GM12874 (cell line): ENCODE measurements at regions not wholly inside any gene's neighbourhood (a gene's known extent, or its start where the extent isn't known, plus 50 kb on each side); places are given as distances from the start of the nearest gene placed in this dataset.

Experiments
- CTCF ChIP-seq: IDR thresholded peaks from 2 replicates; pipeline ENCODE4 v1.5.1; 2011; ENCODE audit warnings: low read depth, mild to moderate bottlenecking, control low read depth, low read length, moderate library complexity; ENCODE audit not compliant: insufficient read depth

DNA sequence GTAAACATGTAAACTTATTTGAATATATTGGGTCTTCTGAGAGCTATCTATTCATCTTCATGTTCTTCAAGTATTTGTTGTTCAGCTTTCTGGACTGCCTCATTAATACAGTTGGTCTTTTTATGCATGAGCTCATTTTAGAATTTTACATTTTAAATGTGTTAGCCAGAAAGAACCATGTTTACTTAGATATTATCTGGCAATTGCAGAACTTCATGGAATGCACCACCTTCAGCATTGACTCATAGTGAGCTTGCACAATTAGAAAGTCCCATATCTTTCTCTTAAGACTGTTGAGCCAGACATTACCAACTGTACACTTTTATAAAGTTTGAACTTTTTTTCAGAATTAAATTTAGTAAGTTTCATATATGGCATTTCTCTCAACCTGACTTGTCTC is 536.7 kb downstream of the RIT2 start:
- TF ChIP-seq CTCF: no peak

DNA sequence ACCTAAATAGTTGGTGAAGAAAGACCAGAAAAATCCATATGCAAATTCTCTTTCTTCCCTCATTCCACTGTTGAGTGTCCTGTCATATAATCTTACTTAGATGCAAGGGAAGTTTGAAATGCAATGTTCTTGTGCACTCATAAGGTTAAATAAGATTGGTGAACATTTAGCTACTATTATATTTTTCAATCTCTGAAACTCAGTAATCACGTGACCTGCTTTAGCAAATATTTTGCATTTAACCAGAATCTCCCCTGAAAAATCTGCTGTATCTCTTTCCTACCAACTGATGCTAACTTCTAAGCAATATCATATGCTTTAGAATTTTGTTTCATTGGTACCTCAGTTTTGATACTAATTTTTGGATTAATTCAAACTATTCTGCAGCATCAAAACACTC is 533.2 kb downstream of the RIT2 start:
- TF ChIP-seq CTCF: no peak

- TF ChIP-seq CTCF: no peak
These were observed 532.2 kb downstream of the RIT2 start for GRCh38 chr18:42583283-42583731.

DNA sequence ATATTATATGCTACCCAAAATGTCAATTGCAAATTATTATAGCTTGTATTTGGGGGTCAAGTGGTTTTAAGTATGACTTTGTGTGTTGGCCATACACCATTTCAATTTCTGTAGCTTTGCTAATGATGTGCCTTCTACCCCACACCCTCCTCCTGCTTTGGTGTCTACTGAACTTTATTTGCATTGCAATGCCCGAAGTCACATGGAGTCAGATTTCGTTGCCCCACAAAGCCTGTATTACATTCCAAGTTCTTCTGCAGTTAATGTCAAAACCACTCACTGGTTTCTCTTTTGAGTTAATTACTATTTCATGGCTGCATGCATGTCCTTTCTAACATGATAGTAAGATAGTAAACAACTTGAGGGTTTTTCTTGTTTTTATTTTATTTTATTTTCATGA is 528.9 kb downstream of the RIT2 start:
- no peak for TF ChIP-seq CTCF

DNA sequence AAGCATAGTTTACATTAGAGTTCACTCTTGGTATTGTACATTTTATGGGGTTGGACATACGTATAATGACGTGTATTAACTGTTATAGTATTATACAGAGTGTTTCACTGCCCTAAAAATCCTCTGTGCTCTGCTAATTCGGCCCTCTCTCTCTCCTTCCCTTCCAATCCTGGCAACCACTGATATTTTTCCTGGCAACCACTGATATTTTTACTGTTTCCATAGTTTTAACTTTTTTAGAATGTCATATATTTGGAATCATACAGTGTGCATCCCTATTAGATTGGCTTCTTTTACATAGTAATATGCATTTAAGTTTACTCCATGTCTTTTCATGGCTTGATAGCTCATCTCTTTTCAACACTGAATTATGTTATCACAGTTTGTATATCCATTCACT is 526.7 kb downstream of the RIT2 start:
- no peak for TF ChIP-seq CTCF

DNA sequence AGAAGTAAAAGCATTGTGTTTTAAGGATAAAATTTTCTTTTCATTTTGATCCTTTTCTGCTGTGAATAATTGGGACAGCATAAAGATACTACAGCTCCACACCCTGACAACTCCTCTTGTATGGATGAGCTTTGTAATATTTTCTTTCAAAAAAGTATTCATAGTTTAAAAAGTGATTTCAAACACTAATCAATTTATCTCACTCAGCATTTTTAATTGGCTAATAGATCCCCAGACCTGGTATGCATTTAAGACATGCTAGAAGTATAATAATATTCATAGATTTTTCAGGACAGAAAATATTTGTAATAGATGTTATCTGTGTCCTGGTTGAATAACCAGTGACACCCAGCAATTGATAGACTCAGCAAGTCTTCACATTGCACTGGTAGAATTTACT is 510.7 kb downstream of the RIT2 start:
- TF ChIP-seq CTCF: no peak

DNA sequence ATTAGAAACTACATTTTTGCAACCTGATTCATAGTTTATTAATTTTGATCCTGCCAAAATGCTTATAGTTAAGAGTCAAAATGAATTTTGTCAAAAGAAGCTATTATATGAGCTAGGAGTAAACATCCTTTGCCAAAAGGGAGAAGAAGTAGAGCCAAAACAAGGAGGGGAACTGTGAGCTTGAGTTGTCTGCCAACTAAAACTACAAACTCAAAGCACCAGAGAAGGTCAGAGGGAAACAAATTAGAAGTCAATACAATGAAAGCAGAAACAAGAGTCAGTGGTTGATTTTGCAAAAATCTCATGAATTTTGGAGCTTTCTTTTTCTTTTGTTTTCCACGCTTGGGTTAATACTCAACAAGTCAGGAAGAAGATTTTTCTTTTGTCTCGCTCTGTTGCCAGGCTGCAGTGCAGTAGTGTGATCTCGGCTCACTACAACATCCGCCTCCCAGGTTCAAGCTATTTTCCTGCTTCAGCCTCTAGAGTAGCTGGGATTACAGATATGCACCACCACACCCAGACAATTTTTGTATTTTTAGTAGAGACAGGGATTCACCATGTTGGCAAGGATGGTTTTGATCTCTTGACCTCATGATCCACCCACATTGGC is 508.5 kb downstream of the RIT2 start:
- no peak for TF ChIP-seq CTCF
